ENCODE measurements at regions not wholly inside any gene's neighbourhood (a gene's known extent, or its start where the extent isn't known, plus 50 kb on each side); places are given as distances from the start of the nearest gene placed in this dataset.
"Not testable (repeated sequence)": the region's sequence is repeated elsewhere in the genome, so short reads cannot be mapped to it uniquely, and the experiment has no call there.

- TF ChIP-seq, protein P1, sequence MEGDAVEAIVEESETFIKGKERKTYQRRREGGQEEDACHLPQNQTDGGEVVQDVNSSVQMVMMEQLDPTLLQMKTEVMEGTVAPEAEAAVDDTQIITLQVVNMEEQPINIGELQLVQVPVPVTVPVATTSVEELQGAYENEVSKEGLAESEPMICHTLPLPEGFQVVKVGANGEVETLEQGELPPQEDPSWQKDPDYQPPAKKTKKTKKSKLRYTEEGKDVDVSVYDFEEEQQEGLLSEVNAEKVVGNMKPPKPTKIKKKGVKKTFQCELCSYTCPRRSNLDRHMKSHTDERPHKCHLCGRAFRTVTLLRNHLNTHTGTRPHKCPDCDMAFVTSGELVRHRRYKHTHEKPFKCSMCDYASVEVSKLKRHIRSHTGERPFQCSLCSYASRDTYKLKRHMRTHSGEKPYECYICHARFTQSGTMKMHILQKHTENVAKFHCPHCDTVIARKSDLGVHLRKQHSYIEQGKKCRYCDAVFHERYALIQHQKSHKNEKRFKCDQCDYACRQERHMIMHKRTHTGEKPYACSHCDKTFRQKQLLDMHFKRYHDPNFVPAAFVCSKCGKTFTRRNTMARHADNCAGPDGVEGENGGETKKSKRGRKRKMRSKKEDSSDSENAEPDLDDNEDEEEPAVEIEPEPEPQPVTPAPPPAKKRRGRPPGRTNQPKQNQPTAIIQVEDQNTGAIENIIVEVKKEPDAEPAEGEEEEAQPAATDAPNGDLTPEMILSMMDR (IDR thresholded peaks at IDR 0.05) = not testable (repeated sequence)
- TF ChIP-seq POLR2A, POLR2AphosphoS5 (IDR thresholded peaks at IDR 0.05): not testable (repeated sequence)
Observed at GRCh38 chr6:97513260-97513659, 230.2 kb upstream of the MMS22L start.
